Naive thymus-derived CD8-positive, alpha-beta T cell (primary cell): ENCODE measurements at regions not wholly inside any gene's neighbourhood (a gene's known extent, or its start where the extent isn't known, plus 50 kb on each side); places are given as distances from the start of the nearest gene placed in this dataset.

ENCODE experiments used
- ATAC-seq, 2 donors: fragments of 150-1000 bp; cut with Tn5 transposase in 1 of 2; sonication (Bioruptor Pico), chemical (Tn5 transposase) in 1 of 2; 1 replicate in 1 of 2; 2 replicates in 1 of 2; pipeline ENCODE4 v1.10.0; 2021; ENCODE audit warnings: mild to moderate bottlenecking in 2 of 2, moderate library complexity in 2 of 2
- POLR2A ChIA-PET: fragments of 350-600 bp; sonication (Branson Sonifier 250); formaldehyde crosslinking; loops from one replicate; lab custom pipeline; 2021; ENCODE audit warnings: antibody characterized with exemption; lab: Charles Lee
- DNase-seq, 10 donors: peaks; one replicate each; pipeline versions ENCODE4 v3.0.0 to v3.0.0-alpha.2; 2020 to 2022
- H3K27ac Mint-ChIP-seq, 10 donors: one replicate each; pipeline ENCODE4 v1.8.0; 2020 to 2022; ENCODE audit warnings: mild to moderate bottlenecking in 10 of 10, mixed read lengths in 10 of 10, moderate library complexity in 4 of 10, inconsistent platforms in 1 of 10
- H3K27me3 Mint-ChIP-seq, 5 donors: one replicate each; pipeline ENCODE4 v1.8.0; 2021 to 2022; ENCODE audit warnings: mixed read lengths in 5 of 5
- H3K36me3 Mint-ChIP-seq, 3 donors: one replicate each; pipeline ENCODE4 v1.8.0; 2020 to 2022; ENCODE audit warnings: mixed read lengths in 3 of 3, mild to moderate bottlenecking in 2 of 3, inconsistent platforms in 1 of 3
- H3K4me1 Mint-ChIP-seq, 4 donors: one replicate each; pipeline ENCODE4 v1.8.0; 2021 to 2022; ENCODE audit warnings: mixed read lengths in 4 of 4
- H3K4me3 Mint-ChIP-seq, 10 donors: one replicate each; pipeline ENCODE4 v1.8.0; 2020 to 2022; ENCODE audit warnings: mild to moderate bottlenecking in 10 of 10, mixed read lengths in 10 of 10, moderate library complexity in 6 of 10, inconsistent platforms in 1 of 10
- H3K9me3 Mint-ChIP-seq, 9 donors: one replicate each; pipeline ENCODE4 v1.8.0; 2020 to 2022; ENCODE audit warnings: mixed read lengths in 9 of 9, mild to moderate bottlenecking in 3 of 9, inconsistent platforms in 1 of 9, moderate library complexity in 1 of 9

- Mint-ChIP-seq H3K4me1 (peaks cover 0 to 1% (median 0%) of the 10 kb centered on the region in 4 donors), H3K36me3 (no peaks in the 10 kb centered on the region), H3K9me3 (peaks cover 0 to 17% (median 0%) of the 10 kb centered on the region in 9 donors), H3K27ac (no peak overlapping the region), H3K4me3 (no peak overlapping the region), H3K27me3 (peaks cover 0 to 3% (median 2%) of the 10 kb centered on the region in 5 donors)
- no peak for DNase-seq
- POLR2A ChIA-PET: no interaction called here
- no peak for ATAC-seq
Measured at GRCh38 chr5:97408331-97408730, 225.3 kb upstream of the RIOK2 start.

GRCh38 chr5:97412959-97413358 lies 229.9 kb upstream of the RIOK2 start:
- Mint-ChIP-seq H3K27me3 (peaks cover 0 to 9% (median 2%) of the 10 kb centered on the region in 5 donors), H3K9me3 (peaks cover 0 to 8% (median 0%) of the 10 kb centered on the region in 9 donors), H3K4me3 (no peak overlapping the region), H3K4me1 (no peaks in the 10 kb centered on the region), H3K27ac (no peak overlapping the region), H3K36me3 (no peaks in the 10 kb centered on the region)
- ATAC-seq (no peak), DNase-seq (no peak)
- POLR2A ChIA-PET: no interaction called here

GRCh38 chr5:97417986-97418385 lies 234.9 kb upstream of the RIOK2 start:
- no peak for DNase-seq
- Mint-ChIP-seq H3K27me3 (peaks cover 0 to 15% (median 5%) of the 10 kb centered on the region in 5 donors), H3K27ac (no peak overlapping the region), H3K9me3 (no peaks in the 10 kb centered on the region), H3K4me1 (no peaks in the 10 kb centered on the region), H3K36me3 (no peaks in the 10 kb centered on the region), H3K4me3 (no peak overlapping the region)
- no peak for ATAC-seq
- POLR2A ChIA-PET: no interaction called here

GRCh38 chr5:97418462-97418861 lies 235.4 kb upstream of the RIOK2 start:
- no peak overlapping the region for H3K4me3 Mint-ChIP-seq
- peaks cover 0 to 15% (median 5%) of the 10 kb centered on the region in 5 donors for H3K27me3 Mint-ChIP-seq
- no peak for DNase-seq
- H3K4me1 Mint-ChIP-seq: no peaks in the 10 kb centered on the region
- ATAC-seq: no peak
- H3K36me3 Mint-ChIP-seq: no peaks in the 10 kb centered on the region
- POLR2A ChIA-PET: no interaction called here
- H3K27ac Mint-ChIP-seq: no peak overlapping the region
- no peaks in the 10 kb centered on the region for H3K9me3 Mint-ChIP-seq

GRCh38 chr5:97420646-97421045 lies 237.6 kb upstream of the RIOK2 start:
- Mint-ChIP-seq H3K9me3 (no peaks in the 10 kb centered on the region), H3K4me3 (no peak overlapping the region), H3K27me3 (peaks cover 0 to 10% (median 1%) of the 10 kb centered on the region in 5 donors), H3K27ac (no peak overlapping the region), H3K4me1 (no peaks in the 10 kb centered on the region), H3K36me3 (no peaks in the 10 kb centered on the region)
- POLR2A ChIA-PET: no interaction called here
- DNase-seq (no peak), ATAC-seq (no peak)

- no peaks in the 10 kb centered on the region for H3K4me1 Mint-ChIP-seq
- H3K27ac Mint-ChIP-seq: no peak overlapping the region
- POLR2A ChIA-PET: no interaction called here
- DNase-seq (no peak), ATAC-seq (no peak)
- no peak overlapping the region for H3K4me3 Mint-ChIP-seq
- H3K27me3 Mint-ChIP-seq: peaks cover 0 to 10% (median 1%) of the 10 kb centered on the region in 5 donors
- no peaks in the 10 kb centered on the region for H3K9me3 Mint-ChIP-seq
- H3K36me3 Mint-ChIP-seq: no peaks in the 10 kb centered on the region
Measured at GRCh38 chr5:97422678-97423077, 239.6 kb upstream of the RIOK2 start.

GRCh38 chr5:97425511-97425910 lies 242.5 kb upstream of the RIOK2 start:
- DNase-seq (no peak), ATAC-seq (no peak)
- H3K36me3 Mint-ChIP-seq: no peaks in the 10 kb centered on the region
- H3K4me1 Mint-ChIP-seq: no peaks in the 10 kb centered on the region
- POLR2A ChIA-PET: no interaction called here
- no peak overlapping the region for H3K4me3 Mint-ChIP-seq
- no peaks in the 10 kb centered on the region for H3K9me3 Mint-ChIP-seq
- H3K27me3 Mint-ChIP-seq: no peaks in the 10 kb centered on the region
- H3K27ac Mint-ChIP-seq: no peak overlapping the region

GRCh38 chr5:97427235-97427634 lies 244.2 kb upstream of the RIOK2 start:
- DNase-seq: no peak
- no peak overlapping the region for H3K27ac Mint-ChIP-seq
- H3K4me3 Mint-ChIP-seq: no peak overlapping the region
- no peak for ATAC-seq
- no peaks in the 10 kb centered on the region for H3K4me1 Mint-ChIP-seq
- H3K27me3 Mint-ChIP-seq: peaks cover 0 to 6% (median 1%) of the 10 kb centered on the region in 5 donors
- POLR2A ChIA-PET: no interaction called here
- no peaks in the 10 kb centered on the region for H3K9me3 Mint-ChIP-seq
- H3K36me3 Mint-ChIP-seq: no peaks in the 10 kb centered on the region

GRCh38 chr5:97434021-97434420 lies 251.0 kb upstream of the RIOK2 start:
- ATAC-seq (no peak), DNase-seq (no peak)
- no peak overlapping the region for H3K27ac Mint-ChIP-seq
- no peak overlapping the region for H3K4me3 Mint-ChIP-seq
- no peaks in the 10 kb centered on the region for H3K9me3 Mint-ChIP-seq
- no peaks in the 10 kb centered on the region for H3K36me3 Mint-ChIP-seq
- POLR2A ChIA-PET: no interaction called here
- H3K4me1 Mint-ChIP-seq: no peaks in the 10 kb centered on the region
- peaks cover 0 to 6% (median 2%) of the 10 kb centered on the region in 5 donors for H3K27me3 Mint-ChIP-seq

GRCh38 chr5:97436405-97436804 lies 253.4 kb upstream of the RIOK2 start:
- POLR2A ChIA-PET: no interaction called here
- ATAC-seq: no peak
- peaks cover 0 to 13% (median 2%) of the 10 kb centered on the region in 5 donors for H3K27me3 Mint-ChIP-seq
- DNase-seq: no peak
- H3K4me1 Mint-ChIP-seq: no peaks in the 10 kb centered on the region
- peaks cover 0 to 3% (median 0%) of the 10 kb centered on the region in 9 donors for H3K9me3 Mint-ChIP-seq
- no peaks in the 10 kb centered on the region for H3K36me3 Mint-ChIP-seq
- no peak overlapping the region for H3K4me3 Mint-ChIP-seq
- no peak overlapping the region for H3K27ac Mint-ChIP-seq

GRCh38 chr5:97443740-97444139 lies 260.7 kb upstream of the RIOK2 start:
- ATAC-seq (no peak), DNase-seq (no peak)
- H3K27me3 Mint-ChIP-seq: peaks cover 0 to 7% (median 0%) of the 10 kb centered on the region in 5 donors
- no peaks in the 10 kb centered on the region for H3K4me1 Mint-ChIP-seq
- H3K4me3 Mint-ChIP-seq: no peak overlapping the region
- H3K27ac Mint-ChIP-seq: no peak overlapping the region
- POLR2A ChIA-PET: no interaction called here
- H3K36me3 Mint-ChIP-seq: peaks cover 0 to 10% (median 0%) of the 10 kb centered on the region in 3 donors
- H3K9me3 Mint-ChIP-seq: peaks cover 5 to 34% (median 19%) of the 10 kb centered on the region in 9 donors

GRCh38 chr5:97449172-97449571 lies 266.1 kb upstream of the RIOK2 start:
- Mint-ChIP-seq H3K27ac (no peak overlapping the region), H3K9me3 (peaks cover 0 to 20% (median 12%) of the 10 kb centered on the region in 9 donors), H3K27me3 (peaks cover 0 to 1% (median 0%) of the 10 kb centered on the region in 5 donors), H3K4me3 (no peak overlapping the region), H3K36me3 (no peaks in the 10 kb centered on the region), H3K4me1 (no peaks in the 10 kb centered on the region)
- POLR2A ChIA-PET: no interaction called here
- no peak for ATAC-seq
- no peak for DNase-seq

GRCh38 chr5:97452646-97453045 lies 269.6 kb upstream of the RIOK2 start:
- no peak overlapping the region for H3K4me3 Mint-ChIP-seq
- H3K27me3 Mint-ChIP-seq: peaks cover 0 to 1% (median 0%) of the 10 kb centered on the region in 5 donors
- H3K36me3 Mint-ChIP-seq: no peaks in the 10 kb centered on the region
- no peak for DNase-seq
- no peak overlapping the region for H3K27ac Mint-ChIP-seq
- peaks cover 0 to 8% (median 0%) of the 10 kb centered on the region in 9 donors for H3K9me3 Mint-ChIP-seq
- ATAC-seq: no peak
- POLR2A ChIA-PET: no interaction called here
- H3K4me1 Mint-ChIP-seq: no peaks in the 10 kb centered on the region

GRCh38 chr5:97453263-97453662 lies 270.2 kb upstream of the RIOK2 start:
- Mint-ChIP-seq H3K27me3 (peaks cover 0 to 1% (median 0%) of the 10 kb centered on the region in 5 donors), H3K4me1 (no peaks in the 10 kb centered on the region), H3K4me3 (no peak overlapping the region), H3K27ac (no peak overlapping the region), H3K9me3 (peaks cover 0 to 7% (median 0%) of the 10 kb centered on the region in 9 donors), H3K36me3 (no peaks in the 10 kb centered on the region)
- no peak for ATAC-seq
- POLR2A ChIA-PET: no interaction called here
- no peak for DNase-seq
